ENCODE measurements at regions not wholly inside any gene's neighbourhood (a gene's known extent, or its start where the extent isn't known, plus 50 kb on each side); places are given as distances from the start of the nearest gene placed in this dataset.
"Not testable (repeated sequence)": the region's sequence is repeated elsewhere in the genome, so short reads cannot be mapped to it uniquely, and the experiment has no call there.

GRCh38 chr3:177359593-177360357, 162.5 kb upstream of the TBL1XR1 start:
- DNase-seq, result peak; percentile 94

DNA sequence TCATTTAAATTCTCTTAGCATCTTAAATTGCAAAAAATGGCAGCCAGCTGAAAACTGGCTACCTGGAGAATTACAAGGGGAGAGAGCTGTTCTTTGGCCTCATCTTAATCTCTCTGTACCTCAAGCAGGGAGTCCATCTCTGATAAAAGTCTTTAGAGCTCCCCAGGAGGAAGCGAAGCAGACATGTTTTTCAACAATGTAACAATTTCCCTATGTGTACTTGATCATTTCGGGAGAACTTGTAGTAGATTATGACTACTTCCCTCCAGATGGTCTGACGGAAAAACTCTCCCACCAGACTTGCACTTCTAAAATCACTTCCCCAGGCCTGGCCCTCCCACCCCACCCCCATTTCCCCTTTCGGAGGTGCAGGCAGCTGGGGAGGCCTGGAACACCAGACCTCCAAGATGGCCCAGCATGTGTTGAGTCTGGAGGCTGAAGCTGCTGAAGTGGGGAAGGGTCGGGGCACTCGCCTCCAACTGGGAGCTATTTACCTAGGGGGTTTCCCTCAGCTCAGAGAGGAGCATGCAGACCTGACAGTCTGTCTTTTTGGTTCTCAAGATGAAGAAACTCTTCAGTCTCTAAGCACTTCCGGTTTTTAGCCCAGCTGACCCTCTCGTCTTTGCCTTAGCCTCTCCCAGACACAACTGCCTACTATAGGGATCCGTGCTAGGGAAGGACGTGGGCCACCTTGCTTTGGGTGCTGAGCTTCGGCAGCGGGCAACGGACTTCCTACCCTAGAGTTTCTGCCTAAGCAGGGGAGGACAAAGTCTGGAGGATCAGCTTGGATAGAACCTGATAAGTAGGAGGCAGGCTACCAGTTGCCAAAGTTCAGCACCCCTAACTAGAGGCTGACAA, 164.0 kb upstream of the TBL1XR1 start:
- no peak for DNase-seq

GRCh38 chr3:177362626-177363025, 165.3 kb upstream of the TBL1XR1 start:
- no peak for DNase-seq

- no peak for DNase-seq
Measured at GRCh38 chr3:177364236-177364635, 167.0 kb upstream of the TBL1XR1 start.

DNA sequence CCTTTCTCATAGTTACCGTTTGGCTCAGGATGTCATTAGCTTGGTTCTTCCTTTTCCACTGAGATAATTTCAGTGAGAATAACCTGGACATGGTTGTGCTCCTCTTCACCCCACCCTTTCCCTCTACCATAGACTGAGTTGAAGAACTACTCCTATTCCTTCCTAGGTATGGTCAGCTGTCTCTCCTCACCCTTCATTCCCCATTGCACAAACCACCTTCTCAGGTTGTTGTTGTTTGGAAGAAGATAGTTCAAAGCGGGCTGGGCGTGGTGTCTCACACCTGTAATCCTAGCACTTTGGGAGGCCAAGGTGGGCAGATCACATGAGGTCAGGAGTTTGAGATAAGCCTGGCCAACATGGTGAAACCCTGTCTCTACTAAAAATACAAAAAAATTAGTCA, 168.0 kb upstream of the TBL1XR1 start:
- DNase-seq, result not testable (repeated sequence)

GRCh38 chr3:177367788-177368187, 170.5 kb upstream of the TBL1XR1 start:
- no peak for DNase-seq

DNA sequence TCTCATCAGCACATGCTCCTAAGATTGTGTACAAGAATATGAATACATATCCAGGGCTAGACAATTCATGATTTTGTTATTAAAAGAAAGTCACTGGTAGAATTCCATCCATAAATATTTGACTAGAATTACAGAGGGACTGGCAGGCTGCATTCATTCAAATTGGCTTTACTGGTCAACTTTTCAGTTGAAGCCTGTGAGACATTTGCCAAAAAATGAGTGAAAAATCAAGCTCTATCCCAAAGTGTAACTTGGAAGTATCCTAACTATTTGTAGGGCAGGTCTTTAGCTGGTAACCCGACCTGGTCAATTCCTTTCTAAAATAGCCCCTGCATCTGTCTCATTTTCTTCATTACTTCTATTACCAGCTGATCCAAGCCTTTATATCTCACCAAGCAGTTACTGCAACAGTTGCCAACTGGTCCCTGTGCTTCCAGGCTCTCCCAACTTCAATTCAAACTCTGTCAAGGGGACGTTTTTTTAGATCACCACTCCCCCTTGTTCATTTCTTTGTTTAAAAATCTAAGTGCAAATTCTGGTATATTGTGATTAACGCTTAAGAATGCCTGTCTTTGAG, 173.1 kb upstream of the TBL1XR1 start:
- DNase-seq, result no peak

DNA sequence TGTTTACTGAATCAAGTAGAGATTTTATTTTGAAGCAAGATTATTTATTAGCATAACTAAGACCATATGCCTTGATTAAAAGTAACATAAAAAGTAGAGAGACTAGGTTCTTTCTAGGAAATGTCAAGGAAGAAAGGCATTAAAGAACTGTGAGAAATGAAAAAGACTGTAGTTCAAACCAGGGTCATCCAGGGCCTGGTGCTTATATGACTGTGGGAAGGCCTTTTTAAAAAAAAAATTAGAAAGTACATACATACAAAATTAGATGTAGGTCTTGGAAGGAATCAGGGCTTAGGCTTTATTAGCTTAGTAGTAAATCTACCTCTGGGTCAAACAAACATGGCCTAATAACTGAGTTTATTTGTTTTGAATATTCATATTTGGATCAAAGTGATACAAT, 173.9 kb upstream of the TBL1XR1 start:
- no peak for DNase-seq

DNA sequence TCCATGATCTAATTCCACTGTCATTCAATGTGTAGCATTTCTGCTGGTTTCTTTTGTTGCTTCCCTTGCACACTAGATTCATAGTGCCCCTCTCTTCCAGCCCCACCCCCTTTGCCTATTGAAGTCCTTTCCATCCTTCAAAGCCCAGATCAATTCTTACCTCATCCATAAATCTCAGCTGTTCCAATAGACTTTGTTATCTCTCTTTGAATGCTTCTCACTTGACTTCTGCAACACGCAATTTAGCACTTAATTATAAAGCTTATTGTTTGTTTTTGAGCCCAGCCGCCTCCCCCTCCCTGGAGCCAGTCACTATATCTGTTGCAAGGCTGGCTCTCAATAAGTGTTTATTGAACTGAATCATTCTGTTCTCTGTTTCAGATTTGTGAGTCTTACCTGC, 174.6 kb upstream of the TBL1XR1 start:
- peak; percentile 33 for DNase-seq

GRCh38 chr3:177374323-177374722, 177.0 kb upstream of the TBL1XR1 start:
- DNase-seq, result no peak

DNA sequence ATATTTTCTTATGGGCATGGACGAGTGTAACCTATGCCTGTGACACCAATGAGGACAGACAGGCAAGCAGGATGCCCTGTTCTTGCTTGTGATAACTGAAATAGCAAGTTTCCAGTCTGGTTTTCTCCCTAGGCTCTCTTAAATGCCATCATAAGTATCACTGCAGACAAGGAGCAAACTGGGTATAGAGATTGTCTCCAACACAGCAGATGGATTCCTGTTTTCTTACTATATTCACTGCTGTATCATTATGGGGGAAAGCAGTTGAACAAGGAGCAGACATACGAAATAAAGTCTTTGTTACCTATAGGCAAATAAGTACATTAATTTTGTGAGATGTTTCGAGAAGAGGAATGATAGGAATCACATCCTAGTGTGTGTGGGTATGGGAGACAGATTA, 178.0 kb upstream of the TBL1XR1 start:
- DNase-seq, result no peak

DNA sequence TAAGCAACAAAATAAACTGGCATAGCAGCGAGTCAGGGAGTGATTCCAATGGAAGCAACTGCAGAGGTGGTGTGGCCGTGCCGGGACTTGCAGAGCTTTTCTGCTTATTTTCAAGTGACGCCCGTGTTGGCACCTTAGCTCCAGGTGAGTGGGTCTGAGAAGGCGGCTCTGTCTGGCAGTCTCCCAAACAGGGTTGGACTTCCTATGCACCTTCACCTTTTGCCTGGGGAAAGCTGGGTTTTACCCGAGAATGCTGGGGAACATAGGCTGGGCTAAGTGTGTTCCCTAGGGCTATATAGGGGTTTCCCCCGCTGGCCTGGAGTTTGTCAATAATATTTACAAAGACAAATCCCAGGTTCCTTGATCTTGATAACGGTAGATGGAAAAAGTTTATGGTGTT, 179.9 kb upstream of the TBL1XR1 start:
- DNase-seq, result no peak

DNA sequence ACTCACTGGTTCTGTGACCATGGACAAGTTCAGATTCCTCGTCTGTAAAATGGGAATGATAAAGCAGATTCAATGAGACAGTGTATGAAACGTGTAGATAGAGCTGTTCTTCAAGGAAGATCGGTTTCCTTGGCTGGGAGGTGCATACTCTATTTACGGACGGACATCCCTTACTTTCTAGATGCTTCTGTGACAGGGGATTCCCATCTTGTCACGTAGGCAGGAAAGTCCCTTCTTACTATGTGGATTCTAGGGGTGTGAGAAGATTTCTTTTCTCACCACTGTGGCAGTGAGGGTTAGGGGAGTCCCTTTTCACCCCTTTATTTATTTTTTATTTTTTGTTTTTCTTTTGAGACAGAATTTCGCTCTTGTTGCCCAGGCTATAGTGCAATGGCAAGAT, 180.9 kb upstream of the TBL1XR1 start:
- DNase-seq, result no peak

DNA sequence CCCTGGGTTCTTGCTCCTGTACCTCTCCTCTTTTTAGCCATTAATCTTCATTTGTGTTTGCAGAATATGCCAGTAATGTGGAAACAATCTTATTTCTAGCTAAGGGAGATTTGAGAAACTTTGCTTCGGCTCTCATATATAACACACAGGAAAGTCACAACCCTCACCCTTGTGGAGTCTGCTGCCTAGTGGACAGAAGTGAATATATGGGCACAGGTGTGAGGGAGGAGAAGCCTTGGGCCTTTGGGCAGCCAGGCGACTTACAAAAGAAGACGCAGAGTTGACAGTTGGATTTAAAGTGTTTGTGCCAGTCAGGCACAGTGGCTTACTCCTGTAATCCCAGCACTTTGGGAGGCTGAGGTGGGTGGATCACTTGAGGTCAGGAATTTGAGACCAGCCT, 181.8 kb upstream of the TBL1XR1 start:
- no peak for DNase-seq

- no peak for DNase-seq
Measured at GRCh38 chr3:177381070-177381469, 183.8 kb upstream of the TBL1XR1 start.

GRCh38 chr3:177382944-177383343, 185.7 kb upstream of the TBL1XR1 start:
- no peak for DNase-seq

DNA sequence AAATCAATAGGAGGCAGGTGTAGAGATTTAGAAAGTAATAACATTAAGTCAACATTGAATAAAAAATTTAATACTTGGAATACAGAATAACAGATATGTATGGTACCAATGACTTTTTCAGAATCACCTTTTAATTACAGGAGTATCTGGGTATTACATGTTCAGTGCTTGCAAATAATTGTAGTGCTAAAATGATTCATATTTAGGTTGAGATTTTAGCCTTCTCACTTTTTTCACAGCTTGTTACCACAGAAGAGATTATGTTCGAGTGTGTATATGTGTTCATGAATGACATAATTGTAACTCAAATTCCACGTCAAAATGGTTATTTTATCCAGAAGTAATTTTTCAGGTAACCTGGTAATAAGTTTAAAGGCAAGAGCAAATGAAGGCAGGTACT, 187.9 kb upstream of the TBL1XR1 start:
- DNase-seq, result no peak

DNA sequence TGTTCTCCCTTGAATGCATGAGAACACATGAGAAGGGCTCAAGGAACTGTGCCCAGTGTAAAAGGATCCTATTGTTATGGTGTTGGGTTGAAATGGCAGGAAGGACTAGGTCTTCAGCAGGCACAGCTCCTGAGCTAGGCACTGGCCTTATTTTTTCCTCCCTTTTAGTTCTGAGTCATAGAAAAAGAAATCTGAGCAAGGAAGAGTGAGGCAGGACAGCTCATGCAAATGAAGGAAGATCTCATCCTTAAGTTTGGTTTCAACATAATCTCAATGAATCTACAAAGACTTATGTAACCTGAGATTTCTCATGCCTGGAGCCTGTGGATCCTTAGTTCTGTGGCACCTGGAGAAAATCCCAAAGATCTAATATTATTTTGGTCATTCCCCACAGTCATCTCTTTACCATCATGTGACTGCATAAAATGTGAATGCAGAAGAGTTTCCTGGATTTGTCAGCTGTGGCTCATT, 188.6 kb upstream of the TBL1XR1 start:
- no peak for DNase-seq

- no peak for DNase-seq
Measured at GRCh38 chr3:177388209-177388608, 190.9 kb upstream of the TBL1XR1 start.

DNA sequence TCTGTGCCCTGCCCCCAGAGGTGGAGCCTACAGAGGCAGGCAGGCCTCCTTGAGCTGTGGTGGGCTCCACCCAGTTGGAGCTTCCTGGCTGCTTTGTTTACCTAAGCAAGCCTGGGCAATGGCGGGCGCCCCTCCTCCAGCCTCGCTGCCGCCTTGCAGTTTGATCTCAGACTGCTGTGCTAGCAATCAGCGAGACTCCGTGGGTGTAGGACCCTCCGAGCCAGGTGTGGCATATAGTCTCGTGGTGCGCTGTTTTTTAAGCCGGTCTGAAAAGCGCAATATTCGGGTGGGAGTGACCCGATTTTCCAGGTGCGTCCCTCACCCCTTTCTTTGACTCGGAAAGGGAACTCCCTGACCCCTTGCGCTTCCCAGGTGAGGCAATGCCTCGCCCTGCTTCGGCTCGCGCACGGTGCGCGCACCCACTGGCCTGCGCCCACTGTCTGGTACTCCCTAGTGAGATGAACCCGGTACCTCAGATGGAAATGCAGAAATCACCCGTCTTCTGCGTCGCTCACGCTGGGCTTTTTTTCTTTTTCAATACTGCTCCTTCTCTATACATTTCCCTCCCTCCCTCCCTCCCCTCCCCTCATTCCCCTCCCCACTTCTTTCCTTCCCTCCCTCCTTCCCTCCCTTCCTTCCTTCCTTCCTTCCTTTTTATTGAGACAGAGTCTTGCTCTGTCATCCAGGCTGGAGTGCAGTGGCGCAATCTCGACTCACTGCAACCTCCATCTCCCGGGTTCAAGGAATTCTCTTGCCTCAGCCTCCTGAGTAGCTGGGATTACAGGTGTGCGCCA, 197.1 kb upstream of the TBL1XR1 start:
- DNase-seq, result not testable (repeated sequence)

GRCh38 chr3:177396733-177397132, 199.5 kb upstream of the TBL1XR1 start:
- DNase-seq, result no peak

GRCh38 chr3:177401375-177401774, 204.1 kb upstream of the TBL1XR1 start:
- no peak for DNase-seq

DNA sequence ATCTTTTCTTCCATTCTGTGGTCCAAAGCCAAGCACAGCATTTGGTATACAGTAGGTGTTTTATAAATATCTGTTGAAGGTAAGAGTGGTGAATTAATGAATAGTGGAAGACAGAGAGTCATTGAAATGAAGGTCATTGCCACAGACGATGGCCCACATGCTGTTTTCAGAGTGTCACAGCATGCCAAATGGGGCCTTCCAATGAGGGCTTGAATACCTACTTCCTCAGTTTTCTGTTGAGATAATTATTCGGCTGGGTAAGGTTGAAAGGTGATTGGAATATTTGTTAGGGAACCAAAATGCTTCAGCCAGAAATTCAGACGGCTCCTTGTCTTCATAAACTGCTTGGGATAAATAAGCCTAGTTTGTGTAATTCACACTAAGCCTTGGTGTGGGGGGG, 205.3 kb upstream of the TBL1XR1 start:
- no peak for DNase-seq
